HepG2 (cell line): ENCODE measurements at regions not wholly inside any gene's neighbourhood (a gene's known extent, or its start where the extent isn't known, plus 50 kb on each side); places are given as distances from the start of the nearest gene placed in this dataset.

Experiments used
- CEBPB ChIP-seq: IDR thresholded peaks from 2 replicates; pipeline ENCODE4 v1.6.1; 2011; ENCODE audit warnings: low read depth, low read length, improper control_type of control experiment, borderline replicate concordance
- CHD2 ChIP-seq: IDR thresholded peaks from 2 replicates; pipeline ENCODE4 v1.6.1; 2011; ENCODE audit warnings: low read depth, low read length, improper control_type of control experiment
- IKZF1 ChIP-seq: fragments of 450-650 bp; IDR thresholded peaks from 2 replicates; pipeline ENCODE4 v1.7.1; 2016
- MAX ChIP-seq: IDR thresholded peaks from 2 replicates; pipeline ENCODE4 v1.6.1; 2012; ENCODE audit warnings: inconsistent platforms
- U2AF1 ChIP-seq: fragments of 200-400 bp; formaldehyde crosslinking; optimal IDR thresholded peaks from 2 replicates; pipeline ENCODE3; 2017; ENCODE audit warnings: mild to moderate bottlenecking, low read depth, low read length
- ZNF550 ChIP-seq: sonication (generic); formaldehyde crosslinking; IDR thresholded peaks from 2 replicates; pipeline ENCODE4 v1.4.0; 2020; ENCODE audit warnings: mild to moderate bottlenecking, missing genetic modification reagents, borderline replicate concordance
- TF ChIP-seq, protein P1 (sequence below): sonication (generic); formaldehyde crosslinking; IDR thresholded peaks from 2 replicates; pipeline ENCODE4 v1.5.0; 2020; ENCODE audit warnings: mild to moderate bottlenecking, missing genetic modification reagents, moderate library complexity

DNA sequence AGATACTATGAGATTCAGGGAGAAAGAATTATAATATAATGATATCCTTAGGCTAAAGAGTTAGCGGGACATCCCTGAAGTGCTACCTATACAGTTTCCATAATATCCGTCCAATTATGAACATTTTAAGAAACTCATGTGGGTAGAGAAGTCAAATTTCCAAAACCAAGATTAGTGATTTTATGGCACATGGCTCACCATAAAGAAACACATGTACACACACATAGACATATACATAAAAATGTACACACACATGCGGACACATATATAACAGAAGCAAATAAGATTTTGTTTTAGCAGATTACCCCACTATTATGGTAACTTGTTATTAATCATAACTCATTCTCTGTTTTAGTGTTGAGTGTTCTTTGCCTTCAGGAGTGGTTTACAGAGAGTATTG lies 566.7 kb upstream of the NEGR1 start:
- TF ChIP-seq, protein P1, sequence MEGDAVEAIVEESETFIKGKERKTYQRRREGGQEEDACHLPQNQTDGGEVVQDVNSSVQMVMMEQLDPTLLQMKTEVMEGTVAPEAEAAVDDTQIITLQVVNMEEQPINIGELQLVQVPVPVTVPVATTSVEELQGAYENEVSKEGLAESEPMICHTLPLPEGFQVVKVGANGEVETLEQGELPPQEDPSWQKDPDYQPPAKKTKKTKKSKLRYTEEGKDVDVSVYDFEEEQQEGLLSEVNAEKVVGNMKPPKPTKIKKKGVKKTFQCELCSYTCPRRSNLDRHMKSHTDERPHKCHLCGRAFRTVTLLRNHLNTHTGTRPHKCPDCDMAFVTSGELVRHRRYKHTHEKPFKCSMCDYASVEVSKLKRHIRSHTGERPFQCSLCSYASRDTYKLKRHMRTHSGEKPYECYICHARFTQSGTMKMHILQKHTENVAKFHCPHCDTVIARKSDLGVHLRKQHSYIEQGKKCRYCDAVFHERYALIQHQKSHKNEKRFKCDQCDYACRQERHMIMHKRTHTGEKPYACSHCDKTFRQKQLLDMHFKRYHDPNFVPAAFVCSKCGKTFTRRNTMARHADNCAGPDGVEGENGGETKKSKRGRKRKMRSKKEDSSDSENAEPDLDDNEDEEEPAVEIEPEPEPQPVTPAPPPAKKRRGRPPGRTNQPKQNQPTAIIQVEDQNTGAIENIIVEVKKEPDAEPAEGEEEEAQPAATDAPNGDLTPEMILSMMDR: no peak
- TF ChIP-seq CHD2 (no peak), U2AF1 (no peak), ZNF550 (CRISPR knock-in tag) (no peak), MAX (no peak), IKZF1 (no peak), CEBPB (no peak)
